Stimulated activated CD4-positive, alpha-beta T cell treated with anti-CD3 and anti-CD28 coated beads, Interleukin-2, amount 100 ng/mL, for 48 hours (primary cell): ENCODE measurements at regions not wholly inside any gene's neighbourhood (a gene's known extent, or its start where the extent isn't known, plus 50 kb on each side); places are given as distances from the start of the nearest gene placed in this dataset.
"Not testable (repeated sequence)": the region's sequence is repeated elsewhere in the genome, so short reads cannot be mapped to it uniquely, and the experiment has no call there.

Source experiments
- DNase-seq, 2 donors: peaks; one replicate each; pipeline ENCODE4 v3.0.0-alpha.2; 2020

DNA sequence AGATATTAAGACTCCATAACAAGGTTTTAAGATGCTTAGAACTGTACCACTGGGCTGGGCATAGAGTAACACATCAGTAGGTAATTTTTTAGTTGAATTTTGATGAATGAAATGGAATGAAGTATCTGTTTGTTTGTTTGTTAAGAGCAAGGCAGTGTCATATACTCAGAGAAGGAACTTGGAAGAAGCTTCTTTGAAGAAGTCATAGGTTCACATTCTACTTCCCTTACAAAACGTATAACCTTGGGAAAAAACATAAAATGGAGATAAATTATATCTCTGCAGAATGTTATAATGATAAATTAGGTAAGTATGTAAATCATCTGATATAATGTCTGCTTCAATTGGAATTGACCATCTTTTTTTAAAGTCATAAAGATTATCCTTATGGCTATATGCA lies 122.1 kb upstream of the SLC39A10 start:
- no peak for DNase-seq

DNA sequence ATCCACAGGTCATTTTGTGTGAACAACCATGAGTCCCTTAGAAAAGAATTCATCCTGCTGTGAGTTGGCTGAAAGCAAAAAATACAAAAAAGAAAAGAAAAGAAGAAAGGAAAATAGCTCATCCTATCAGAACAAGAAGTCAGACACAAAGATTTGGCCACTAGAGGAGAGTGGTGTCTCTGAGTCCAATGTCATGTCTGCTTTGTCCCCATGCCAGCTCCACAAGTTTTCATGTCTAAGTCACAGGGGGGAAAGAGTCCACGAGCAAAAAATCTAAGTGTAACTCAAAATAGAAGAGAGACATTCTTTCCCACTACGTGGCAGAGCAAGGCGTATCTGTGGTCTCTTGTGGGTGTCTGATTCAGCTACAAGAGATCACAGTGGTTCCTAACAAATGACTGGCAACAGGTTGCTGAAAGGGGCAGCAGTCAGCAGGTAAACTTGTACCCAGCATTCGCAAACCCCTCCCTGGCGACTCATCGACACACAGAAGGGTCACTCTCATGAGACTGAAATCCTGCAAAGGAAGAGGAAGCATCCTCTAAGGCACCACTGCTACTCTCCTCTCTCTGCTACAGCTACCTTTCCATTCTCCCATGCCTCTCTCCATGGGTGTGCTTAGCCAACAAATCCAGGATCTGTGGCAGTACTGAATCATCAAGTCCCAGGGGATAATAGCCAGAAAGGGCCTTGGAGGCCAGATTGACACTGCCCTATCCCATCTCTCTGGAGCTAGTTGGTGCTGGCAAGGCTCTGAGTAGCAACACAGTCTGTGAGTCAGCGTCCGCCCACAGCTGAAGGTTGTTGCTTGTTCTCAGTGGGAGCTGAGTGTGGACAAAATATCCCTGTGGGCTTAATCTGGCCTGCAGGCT lies 123.0 kb upstream of the SLC39A10 start:
- peak; percentile 50 to 61 for DNase-seq

DNA sequence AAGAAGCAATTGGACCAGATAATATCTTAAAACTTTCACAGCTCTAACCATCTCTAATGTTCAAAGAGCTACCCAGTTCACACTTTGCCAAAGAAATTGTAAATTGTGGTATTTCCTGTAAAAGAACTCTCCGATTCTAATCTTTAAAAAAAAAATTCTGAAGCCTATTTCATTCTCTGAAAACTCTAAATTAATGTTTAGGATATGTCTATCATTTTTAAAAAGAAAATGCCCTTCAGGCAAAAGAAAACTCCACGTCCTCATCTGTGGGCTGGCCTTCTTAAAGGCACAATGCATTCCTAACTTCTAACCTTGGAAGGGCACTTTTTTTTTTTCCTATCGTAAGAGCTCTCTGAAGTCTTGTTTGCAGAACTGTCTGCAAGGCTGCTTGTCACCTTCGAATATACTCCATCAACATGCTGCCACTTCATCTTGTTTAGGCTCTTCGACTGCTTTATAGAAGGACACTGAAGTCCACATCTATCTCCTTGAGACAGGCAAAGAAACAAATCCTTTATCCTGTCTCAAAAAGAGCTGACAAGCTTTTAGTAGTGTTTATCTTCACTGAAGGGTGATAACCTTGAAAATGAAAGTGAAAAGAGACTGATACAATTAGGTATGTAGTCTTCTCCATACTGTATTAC lies 124.3 kb upstream of the SLC39A10 start:
- DNase-seq = no peak

DNA sequence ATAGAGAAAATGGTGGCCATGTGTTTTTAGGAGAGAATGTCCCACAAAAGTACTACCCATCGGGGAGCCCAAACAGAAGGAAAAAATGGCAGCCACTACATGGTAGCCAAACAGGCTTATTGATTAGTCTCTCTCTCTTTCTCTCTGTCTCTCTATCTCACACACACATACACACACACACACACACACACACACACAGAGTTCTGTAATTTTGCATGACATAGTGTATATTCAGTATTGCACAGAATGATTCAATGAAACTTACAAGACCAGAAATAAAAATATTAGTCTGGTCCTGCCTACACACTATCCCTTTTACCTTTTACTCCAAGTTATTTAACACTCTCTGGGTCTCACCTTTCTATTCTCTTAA lies 124.8 kb upstream of the SLC39A10 start:
- no peak for DNase-seq

DNA sequence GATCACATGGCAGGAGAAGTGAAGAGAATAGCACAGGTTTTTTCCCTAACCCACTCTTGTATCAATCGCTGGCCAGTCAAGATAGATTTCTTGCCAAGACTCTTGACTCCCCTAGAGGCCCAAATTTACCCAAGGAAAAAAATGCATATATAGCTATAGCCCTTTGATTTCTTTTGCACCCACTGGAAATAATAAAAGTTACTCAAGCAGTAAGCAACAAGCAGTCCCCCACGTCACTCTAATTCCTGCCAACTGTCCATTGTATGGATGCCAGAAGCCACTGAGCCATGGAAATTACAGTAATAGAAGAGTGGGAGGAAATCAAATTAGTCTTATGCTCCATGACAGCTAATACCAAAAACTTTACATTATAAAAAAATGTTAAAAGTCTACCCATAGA lies 125.3 kb upstream of the SLC39A10 start:
- DNase-seq = no peak

DNA sequence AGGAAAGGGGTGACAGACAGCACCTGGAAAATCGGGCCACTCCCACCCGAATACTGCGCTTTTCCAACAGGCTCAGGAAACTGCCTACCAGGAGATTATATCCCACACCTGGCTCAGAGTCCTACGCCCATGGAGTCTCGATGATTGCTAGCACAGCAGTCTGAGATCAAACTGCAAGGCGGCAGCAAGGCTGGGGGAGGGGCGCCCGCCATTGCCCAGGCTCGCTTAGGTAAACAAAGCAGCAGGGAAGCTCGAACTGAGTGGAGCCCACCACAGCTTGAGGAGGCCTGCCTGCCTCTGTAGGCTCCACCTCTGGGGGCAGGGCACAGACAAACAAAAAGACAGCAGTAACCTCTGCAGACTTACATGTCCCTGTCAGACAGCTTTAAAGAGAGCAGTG lies 133.8 kb upstream of the SLC39A10 start:
- DNase-seq = not testable (repeated sequence)

DNA sequence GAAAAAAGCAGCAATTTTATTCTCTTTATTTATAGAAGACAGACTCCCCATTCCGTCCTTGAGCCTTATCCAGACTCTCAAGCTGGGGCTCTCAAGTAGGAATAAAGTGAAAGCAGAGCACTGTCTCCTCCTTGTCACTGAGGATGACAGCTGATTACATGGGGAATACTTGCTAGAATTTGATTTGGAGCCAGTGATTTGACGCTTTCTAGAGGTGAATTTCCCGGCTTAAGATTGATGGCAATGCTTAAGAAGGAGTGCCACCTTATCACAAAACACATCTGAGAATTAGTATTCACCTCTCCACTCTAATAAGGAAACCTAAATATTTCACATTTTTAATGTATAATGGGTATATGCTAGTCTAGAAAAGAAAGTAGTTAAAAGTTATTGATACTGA lies 135.4 kb upstream of the SLC39A10 start:
- no peak for DNase-seq

DNA sequence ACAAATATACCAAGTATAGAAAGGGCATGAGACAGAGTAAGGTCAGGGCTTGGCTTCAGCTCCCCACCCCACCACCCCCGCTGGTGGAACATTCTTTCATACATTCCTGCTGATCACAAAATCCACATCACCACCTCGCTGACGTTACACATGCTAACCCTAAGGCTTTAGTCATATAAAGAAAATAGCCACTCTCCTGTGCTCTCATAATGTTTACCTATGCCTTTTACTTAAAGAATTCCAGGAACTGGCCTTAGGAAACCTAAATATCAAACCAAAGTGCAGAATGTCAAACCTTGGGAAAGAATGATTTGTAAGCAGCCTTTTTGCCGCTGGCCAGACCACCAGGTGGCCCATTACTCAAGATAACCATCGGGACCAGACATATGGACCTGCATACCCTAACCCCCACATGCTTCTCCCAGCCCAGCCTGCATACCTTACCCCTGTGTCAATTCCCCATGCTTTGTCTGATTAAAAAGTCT lies 136.3 kb upstream of the SLC39A10 start:
- no peak for DNase-seq

DNA sequence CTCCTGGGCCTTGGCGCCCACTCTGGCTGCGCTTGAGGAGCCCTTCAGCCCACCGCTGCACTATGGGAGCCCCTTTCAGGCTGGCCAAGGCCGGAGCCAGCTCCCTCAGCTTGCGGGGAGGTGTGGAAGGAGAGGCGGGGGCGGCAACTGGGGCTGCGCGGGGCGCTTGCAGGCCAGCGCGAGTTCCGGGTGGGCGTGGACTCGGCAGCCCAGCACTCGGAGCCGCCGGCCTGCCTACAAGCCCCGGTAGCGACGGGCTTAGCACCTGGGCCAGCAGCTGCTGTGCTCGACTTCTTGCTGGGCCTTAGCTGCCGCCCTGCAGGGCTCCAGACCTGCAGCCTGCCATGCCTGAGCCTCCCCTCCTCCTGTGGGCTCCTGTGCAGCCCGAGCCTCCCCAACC lies 141.5 kb upstream of the SLC39A10 start:
- DNase-seq = no peak

DNA sequence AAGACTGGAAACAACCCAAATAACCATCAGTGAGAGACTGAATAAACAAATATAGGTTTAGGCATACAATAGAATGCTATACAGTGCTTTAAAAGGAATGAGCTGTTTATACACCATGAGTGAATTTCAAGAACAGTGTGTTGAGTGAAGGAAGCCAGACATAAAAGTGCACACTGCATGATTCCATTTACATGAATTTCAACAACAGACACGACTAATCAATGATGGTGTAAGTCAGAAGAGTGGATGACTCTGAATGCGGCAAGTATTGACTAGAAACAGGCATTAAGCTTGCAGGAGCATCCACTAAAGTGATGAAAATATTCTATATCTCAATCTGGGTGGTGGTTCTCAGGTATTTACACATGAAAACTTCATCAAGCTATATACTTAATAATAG lies 142.7 kb upstream of the SLC39A10 start:
- DNase-seq = no peak

DNA sequence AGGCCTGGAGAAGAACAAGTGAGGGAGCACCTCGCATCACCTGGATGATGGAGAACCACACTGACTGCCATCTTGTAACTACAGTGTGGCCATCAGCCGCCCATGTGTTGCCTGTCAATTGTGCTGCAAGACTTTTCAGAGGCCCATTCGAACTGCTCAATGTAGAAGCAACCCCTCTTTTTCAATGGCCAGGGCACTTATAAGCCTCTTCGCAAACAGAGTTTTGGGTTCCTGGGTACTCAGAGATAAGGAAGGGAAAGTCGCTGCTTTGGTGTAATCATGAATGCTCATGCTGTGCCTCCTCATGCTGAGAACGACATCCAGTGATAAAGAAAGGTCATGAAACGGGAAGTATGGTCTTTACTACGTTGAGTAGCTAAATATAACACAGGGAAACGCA lies 143.9 kb upstream of the SLC39A10 start:
- DNase-seq = no peak

DNA sequence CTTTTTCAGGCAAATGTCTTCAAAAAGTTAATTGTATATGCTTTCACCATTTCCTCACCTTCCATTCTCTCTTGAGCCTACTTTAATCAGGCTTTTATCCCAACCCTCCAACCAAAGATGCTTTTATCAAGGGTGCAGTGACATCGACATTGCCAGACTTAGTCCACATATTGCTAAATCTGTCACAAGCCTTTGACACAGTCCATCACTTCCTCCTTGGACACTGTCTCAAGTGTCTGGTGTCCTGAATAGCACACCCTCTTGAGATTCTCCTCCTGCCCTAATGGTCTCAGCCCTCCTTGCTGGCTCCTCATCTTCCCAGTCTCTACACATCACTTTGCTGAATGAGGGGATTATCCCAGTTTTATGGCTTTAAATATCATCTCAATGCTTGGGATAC lies 147.5 kb upstream of the SLC39A10 start:
- no peak for DNase-seq

DNA sequence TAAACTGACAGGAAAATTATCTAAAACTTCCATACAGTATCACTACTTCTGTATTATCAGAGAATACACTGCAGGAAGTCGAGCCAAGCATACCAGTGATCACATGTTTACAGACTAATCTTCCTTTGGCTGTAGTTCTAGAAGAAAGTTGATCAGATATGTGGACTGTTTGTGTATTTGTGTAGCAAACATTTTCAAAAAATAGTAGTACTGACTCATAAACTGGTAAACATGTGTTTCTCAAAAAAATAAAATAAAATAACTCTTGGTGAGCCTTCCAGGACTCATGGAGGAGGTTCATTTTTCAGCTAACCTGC lies 148.9 kb upstream of the SLC39A10 start:
- no peak for DNase-seq

DNA sequence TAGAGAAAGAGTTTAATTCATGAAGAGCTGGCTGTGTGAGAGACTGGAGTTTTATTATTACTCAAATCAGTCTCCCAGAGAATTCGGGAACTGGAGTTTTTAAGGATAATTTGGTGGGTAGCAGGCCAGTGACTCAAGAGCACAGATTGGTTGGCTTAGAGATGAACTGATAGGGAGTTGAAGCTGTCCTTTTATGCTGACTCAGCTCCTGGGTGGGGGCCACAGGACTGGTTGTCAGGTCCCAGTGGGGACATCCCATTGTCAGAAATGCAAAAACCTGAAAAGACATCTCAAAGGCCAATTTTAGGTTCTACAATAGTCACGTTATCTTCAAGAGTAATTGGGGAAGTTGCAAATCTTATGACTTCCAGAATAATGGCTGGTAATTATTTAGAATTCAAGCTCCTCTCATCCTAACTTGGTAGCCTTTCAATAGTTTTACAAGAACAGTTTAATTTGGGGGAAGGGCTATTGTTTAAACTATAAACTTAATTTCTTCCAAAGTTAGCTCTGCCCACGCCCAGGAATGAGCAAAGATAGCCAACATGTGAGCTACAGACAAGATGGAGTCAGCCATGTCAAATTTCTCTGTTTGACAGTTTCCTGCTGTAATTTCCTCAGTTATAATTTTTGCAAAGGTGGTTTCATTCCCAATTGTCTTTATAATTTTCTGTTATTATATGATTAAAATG lies 149.4 kb upstream of the SLC39A10 start:
- no peak for DNase-seq

DNA sequence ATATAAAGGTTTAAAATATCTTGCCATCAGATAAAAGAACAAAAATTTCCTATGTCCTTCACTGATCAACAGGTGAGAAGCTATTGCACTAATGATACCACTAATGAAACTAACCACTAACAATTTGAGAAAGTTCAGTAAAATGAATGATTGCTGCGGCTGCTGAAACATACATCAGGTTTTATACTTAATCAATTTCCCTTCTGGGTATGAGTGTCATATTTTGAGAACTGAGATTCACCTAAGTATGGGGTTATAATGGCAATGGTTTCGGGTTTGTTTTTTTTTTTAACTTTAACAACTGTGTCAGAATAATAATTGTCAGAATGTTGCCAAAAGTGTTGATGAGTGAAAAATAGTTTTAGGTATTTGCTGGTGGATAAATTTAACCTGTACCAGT lies 151.3 kb upstream of the SLC39A10 start:
- no peak for DNase-seq

DNA sequence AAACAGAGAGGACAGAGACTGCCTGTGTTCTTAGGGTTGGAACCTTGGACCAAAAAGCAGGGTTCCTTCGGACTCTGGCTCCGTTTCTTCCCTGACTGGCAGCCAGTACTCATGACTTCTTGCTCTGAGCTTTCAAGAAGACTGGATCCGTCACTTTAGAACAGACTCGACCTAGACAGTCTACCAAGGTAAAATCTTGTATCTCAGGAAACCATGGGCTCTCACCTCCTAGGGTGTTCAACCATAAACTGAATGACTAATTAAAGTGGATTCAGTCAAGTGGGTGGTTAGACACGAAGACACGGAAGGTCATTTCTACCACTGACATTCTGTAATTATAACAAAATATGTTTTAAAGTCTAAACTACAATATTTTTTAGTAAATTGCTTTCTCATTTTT lies 153.8 kb upstream of the SLC39A10 start:
- DNase-seq = no peak

DNA sequence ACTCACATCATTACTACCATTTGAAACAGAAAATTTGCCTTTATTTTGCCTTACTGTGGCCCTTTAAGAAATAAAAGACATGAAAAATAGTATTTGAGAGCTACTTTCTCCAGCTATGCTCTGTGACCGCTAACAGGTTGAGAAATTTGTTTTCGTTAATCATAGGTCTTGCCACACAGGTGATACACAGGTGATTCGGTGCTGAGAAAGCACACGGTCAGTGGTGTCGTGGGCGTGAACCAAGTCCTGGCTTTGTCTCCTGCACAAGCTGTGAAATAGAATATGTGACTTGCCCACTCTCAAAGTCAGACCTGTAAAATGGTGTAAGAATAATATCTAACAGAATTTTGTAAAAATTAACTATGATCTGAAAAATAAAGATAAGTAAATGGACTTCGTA lies 155.3 kb upstream of the SLC39A10 start:
- DNase-seq = no peak

DNA sequence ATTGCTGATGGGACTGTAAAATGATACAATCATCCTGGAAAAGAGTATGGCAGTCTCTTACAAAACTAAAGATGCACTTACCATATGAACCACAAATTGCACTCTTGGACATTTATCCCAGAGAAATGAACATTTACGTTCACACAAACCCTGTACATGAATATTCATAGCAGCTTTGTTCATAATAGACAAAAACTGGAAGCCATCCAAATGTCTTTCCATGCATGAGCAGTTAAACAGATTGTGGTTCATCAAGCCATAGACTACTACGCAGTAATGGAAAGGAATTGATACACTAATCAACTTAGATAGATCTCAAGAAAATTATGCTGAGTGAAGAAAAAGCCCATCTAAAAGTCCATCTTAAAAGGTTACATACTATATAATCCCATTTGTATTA lies 156.1 kb upstream of the SLC39A10 start:
- DNase-seq = no peak

DNA sequence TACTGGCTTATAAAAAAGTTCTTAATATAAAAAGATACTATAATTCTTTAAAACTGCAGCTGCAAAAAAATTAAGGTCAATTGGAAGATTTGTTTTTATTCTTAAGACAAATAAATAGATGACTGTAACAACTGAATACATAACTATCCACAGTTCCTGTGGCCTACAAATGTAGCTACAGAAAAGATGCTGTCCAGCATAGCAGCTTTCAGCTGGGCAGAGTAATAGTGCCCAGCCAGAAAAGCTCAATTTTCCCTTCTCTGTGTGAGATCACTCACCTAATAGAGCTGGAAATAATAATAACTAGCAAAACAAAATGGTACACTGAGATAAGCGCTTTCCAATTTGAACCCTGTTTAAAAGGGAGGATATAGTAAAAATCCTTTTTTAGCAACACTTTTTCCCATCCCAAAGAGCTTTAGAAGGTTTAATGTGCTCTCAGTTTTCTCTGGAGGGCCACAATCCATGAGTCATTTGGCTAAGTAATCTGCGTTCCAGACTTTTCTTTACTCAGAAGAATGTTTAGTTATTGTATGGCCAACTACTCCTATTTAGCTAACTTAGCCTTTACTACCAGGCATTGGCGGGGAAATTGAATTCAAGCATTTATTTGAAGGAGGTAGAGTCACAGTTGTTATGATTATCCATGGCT lies 158.1 kb upstream of the SLC39A10 start:
- no peak for DNase-seq

DNA sequence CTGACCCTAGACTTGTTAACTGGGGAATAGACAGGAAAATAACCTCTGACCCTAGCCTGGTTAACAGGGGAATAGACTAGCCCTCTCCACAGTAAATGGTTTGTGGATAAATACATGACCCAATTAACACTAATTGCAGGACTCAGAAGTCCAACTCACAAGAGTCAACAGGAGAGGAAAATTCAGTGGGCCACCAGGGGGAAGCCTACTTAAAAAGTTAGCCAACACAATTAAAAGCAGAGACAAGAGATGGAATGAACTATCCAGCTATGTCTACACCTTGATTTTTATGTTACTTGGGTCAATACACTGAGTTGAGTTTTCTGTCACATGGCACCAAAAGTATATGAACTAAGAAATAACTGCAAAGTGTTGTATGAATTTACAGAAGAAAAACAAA lies 158.8 kb upstream of the SLC39A10 start:
- DNase-seq = peak; percentile 12 to 35

DNA sequence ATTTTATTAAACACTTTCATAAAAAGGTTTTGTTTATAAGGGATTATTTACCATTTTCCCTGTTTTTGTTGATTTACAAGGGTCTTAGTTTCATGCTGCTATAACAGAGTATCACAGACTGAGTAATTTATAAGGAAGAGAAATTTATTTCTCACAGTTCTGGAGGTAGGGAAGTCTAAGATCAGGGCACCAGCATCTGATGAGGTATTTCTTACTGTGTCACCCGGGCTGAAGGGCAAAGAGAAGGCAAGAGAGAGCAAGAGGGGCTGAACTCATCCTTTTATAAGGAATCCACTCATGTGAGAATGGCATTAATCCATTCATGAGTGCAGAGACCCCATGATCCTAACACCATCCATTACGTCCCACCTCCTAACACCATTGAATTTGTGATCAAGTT lies 160.0 kb upstream of the SLC39A10 start:
- no peak for DNase-seq

DNA sequence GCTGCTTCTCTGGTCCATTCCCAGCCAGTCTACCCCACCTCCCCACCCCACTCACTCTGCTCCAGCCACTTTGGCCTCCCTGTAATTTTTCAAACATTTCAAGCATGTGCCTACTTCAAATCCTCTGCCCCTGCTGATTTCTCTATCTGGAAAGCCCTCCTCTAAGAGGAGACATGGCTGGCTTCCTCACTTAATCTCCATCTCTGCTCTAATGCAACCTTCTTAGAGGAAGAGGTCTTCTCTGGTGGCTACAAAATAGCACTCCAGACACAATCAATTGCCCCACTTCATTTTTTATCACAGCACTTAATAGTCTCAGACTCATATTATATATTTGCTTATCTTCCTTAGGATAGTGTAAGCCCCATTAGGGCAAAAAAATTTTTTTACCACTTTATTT lies 161.1 kb upstream of the SLC39A10 start:
- DNase-seq = no peak

DNA sequence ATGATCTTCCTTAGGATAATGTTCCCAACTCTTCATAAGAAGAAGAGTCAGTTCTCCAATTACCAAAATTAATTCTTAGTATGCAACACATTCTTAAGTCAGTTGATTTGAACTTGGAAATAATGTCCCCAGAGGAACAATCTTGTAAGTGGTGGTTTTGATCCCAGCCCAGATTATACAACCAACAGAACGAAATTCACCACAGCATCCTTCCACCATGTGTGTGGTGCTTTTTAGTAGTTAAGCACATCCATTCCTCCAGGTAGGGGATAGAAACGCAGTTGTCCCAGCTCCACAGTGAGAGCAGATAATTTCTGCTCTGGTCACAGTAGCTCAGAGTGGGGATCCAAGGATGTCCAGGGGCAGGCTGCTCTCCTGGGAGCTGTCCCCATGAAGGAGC lies 161.7 kb upstream of the SLC39A10 start:
- DNase-seq = no peak

DNA sequence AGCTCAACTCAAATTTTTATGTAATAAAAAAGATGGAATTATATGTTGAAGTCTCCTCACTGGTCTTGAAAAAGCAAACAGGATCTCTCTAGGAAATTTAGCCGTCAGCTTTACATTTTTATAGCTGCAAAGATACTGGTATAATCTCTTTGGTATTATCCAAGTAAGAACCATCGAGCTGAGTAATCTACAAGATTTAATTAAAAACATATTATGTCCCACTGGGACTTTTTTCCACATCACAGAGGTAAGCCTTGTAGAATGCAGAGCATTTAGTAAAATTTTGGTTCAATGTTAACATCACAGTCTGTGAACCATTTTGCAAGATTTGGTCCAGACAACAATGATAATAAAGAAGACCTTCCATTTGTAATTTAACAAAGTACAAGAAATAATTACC lies 162.6 kb upstream of the SLC39A10 start:
- DNase-seq = no peak
